Iris pigment epithelial cell (primary cell): ENCODE measurements at regions not wholly inside any gene's neighbourhood (a gene's known extent, or its start where the extent isn't known, plus 50 kb on each side); places are given as distances from the start of the nearest gene placed in this dataset.

ENCODE experiments used
- DNase-seq: peaks from one replicate; pipeline ENCODE4 v3.0.0-alpha.2; 2011; ENCODE audit warnings: low read depth

DNA sequence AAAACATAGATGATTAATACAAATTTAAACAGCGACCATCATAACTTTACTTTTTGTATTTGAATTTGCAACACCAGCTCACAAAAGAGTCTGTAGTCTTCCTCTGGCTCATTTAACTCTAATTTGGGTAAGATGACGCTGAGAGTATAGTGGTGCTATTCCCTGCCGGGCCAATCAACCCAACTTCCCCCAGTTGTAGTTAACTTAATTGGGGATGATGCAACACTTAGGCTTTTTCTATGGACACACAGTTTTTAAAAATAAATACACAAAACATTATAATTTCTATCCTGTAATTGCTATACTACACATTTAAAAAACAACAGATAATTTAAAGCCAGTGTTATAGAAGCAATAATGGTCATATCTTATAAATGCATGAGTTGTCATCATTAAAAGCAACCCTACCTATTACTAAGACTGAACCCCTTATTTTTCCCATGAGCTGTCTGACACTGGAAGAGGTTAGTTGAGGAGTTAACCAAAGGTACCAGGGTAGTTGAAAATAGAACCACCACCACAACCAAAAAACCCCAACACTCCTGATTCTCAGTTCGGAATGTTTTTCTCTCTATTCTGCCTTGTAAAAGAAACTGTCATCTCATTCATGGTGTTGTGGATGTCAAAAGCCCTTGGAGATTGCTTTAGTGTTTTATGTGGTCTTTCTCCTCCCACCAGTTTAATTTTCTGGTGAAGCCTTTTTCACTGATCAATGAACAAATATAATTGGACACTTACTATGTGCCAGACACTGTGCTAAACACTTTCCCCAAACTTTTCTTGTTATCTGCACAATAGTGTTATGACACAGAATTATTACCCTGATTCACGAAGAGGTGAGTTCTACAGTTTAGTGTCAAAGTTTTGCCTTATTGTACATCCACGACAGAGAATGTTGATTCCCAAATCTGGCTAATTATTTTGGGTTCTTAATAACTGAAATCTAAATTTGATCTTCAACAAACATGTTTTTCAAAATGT is 61.5 kb upstream of the RAPGEF2 start:
- DNase-seq: no peak

DNA sequence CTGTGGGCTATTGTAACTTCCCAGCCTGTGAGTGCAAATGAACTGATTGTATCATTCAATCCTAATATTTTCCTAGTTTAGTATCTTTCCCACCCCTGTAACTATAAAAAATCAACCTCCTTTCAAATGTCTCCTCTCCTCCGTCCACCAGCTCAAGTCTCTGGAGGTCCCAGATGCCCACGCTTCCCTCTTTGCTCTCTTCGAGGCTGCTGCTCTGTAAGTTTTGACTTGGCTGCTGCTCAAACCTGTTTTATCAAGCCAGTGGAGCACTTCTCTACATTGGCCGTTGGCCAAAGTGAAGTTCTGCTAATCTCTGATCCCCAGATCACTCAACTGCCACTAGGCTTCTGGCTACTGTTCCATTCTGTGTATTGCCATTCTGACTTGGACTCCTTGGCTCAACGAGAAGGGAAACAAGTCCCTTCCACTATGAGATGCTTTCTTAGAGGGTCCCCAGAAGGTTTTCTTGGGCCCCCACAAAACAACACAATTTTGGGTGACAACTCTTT is 60.7 kb upstream of the RAPGEF2 start:
- DNase-seq: no peak

DNA sequence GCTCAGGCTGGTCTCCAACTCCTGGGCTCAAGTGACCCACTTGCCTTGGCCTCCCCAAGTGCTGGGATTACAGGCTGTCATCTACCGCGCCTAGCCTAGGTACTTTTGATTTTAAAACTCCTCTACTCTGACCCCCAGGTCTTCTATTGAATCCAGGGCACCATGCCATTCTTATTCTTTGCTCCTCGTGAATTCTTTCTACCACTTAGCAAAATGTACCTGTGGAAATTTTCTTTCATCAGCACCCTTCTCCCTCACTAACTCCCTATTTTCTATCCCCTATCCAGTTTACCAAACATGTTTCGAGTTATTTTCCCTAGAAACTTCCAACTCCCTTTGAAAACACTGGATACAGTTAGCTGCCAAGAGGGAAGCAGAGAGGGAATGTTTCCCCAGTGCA is 60.0 kb upstream of the RAPGEF2 start:
- no peak for DNase-seq

DNA sequence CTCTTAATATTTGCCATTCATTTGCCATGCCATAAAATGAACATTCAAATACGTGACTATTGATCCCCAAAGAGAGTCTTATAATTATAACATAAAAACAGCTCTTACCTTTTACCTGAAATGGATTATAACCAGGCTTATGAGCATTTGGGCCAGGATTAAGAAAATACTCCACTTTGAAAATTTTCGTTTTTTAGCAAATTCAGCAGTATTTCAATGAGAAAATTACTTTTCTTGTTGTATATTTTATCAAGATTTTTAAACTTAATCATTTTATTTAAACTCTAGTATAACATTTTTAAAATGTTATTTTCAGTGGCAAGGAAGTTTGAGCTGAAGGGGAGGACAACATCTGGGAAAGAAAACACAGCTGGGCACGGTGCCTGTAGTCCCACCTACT is 59.0 kb upstream of the RAPGEF2 start:
- DNase-seq: no peak

DNA sequence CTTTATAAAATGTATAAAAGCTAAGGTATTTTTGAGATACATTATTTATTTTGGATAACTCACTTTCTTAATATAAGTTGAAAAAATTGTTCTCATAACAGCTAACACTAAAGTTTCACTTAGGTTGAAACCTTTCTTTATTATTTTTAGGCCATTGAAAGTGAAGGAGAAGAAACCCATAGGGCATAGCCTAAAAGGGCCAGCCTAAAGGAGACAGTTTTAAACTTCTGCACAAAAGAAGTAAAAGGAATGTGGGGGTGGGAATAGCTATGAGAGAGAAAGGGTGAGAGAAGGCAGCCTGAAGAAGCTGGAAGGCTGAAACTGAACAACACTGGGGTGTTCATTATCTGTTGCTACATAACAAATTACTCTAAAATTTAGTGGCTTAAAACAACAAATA is 57.6 kb upstream of the RAPGEF2 start:
- no peak for DNase-seq

DNA sequence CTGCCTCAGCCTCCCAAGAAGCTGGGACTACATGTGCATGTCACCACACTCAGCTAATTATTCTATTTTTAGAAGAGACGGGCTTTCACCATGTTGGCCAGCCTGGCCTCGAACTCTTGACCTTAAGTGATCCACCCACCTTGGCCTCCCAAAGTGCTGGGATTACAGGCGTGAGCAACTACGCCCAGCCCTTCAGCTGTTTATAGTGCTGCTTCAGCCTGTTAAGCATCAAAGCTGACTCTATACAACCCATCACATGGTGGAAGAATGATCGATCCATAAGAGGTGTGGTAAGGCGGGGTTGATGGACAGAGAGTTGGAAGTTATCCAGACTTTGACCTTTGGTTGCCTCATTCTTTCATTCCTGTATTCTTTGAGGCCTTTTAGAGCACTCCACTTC is 56.2 kb upstream of the RAPGEF2 start:
- no peak for DNase-seq

DNA sequence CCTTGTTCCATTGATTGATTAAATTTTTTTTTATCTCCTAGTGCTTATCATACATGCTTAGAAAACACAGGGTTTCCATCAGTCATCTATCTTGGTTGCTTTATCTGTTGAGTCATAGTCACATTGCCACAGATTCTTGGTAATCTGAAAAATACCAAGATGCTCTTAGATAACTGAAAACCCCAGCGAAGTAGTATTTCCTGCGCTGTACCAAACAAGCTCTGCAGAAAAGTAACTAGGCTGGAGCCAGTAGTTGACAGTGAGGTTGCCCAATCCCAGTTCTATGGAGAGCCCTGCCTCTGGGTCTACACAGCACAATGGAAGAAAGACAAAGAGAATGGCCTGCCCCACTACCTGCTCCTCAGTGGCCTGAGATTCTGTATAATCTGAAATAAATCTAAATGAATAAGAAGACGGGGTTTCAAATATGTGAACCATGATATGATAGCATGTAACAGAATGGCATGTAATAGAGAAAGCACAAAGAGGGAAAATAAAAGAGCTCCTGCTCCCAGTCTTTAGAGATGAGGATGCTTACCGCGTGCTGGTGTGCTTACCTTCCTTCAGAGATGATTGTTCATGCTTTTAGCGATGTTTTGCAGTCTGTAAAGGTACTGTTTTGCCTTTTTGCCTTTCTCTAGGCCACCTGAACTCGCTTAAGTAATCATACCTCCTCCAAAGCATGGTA is 55.3 kb upstream of the RAPGEF2 start:
- DNase-seq: peak; percentile 93

DNA sequence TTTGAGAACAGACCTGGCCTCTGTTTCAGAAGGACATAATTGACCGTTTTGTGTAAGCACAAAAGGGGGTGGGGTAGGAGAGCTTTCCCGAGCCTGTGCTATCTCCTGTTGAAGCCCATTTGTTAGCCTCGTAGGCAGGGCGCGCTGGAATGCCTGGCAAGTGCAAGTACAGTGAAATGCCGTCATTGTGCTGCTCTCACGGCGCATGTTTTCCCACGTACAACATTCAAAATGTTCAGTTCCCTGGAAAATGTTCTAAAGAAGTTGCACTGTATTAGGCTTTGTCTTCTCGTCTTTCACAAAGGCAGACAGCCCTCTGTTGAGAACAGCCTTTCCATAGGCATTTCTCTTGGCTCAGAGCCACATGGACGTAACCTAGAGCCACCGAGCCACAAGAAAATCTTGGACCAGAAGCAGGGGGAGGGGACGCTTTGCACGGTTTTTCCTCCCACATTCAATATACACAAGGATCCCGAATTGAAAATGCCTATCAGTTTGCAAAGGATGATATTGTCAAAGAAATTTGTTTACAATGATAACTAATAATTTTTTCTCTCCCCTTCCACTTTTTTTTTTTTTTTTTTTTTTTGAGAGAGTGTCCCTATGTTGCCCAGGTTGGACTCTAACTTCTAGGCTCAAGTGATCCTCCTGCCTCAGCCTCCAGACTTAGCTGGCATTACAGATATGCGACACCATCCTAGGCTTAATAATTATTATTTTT is 54.6 kb upstream of the RAPGEF2 start:
- DNase-seq: peak; percentile 81

DNA sequence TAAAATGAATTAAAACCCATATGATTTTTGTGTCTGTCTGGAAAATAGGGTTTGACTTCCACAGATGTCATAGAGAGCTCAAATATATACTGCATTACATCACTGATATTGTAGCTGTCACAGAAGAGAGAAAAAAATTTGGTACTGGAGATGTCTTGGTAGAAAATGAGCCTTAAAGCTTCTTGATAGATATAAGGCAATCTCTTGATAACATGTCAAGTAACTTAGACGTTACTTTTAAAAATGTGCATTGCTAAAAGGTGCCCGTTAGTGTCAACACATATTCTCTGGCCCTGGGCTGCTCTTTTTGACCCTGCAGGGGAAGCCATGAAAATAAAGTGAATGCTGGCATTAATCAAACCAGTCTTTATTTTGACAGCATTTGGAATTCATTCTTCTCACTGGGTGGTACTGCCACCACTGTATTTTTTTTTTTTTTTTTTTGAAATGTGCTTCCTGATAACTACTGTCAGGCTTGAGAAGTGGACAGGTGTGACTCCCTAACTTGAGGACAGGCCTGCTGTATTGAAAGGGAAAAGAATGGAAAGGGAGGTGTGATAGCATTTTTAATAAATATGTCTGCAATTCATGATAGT is 53.0 kb upstream of the RAPGEF2 start:
- no peak for DNase-seq

DNA sequence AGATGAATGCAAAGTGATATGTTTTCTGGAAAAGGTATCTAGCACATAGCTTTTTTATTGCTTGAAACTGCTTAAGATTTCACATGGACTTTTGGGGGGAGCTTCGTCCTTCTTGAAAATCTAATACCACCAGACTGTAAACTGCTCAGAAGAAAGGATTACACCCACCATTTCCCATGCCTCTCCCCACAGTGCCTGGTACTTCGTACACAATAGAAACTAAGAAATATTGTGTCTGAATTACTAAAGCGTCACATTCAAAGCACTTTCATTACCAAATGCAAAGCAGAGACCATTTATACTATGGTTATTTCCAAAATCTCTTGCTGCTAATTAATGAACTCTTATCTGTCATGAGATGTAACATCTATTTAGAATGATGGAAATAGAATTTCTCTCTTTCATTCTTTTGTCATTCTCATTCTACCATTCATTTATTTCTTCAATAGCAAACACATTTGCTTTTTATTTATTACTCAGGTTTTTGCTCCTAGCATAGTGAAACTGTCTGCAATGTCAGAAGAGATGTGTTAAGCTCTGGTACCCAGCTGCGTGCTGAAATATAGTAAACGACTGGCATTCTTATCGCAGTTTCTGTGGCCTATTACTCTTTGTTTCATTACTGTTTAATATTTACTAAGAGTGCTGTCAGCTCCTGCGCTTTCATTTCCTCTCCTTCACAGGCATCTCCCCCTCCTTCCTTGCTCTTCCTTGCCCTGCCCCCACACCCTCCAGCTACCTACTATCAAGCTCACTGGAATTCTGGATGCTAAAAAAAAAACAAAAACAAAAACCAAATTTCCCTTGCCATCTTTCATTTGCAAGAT is 51.4 kb upstream of the RAPGEF2 start:
- DNase-seq: no peak

DNA sequence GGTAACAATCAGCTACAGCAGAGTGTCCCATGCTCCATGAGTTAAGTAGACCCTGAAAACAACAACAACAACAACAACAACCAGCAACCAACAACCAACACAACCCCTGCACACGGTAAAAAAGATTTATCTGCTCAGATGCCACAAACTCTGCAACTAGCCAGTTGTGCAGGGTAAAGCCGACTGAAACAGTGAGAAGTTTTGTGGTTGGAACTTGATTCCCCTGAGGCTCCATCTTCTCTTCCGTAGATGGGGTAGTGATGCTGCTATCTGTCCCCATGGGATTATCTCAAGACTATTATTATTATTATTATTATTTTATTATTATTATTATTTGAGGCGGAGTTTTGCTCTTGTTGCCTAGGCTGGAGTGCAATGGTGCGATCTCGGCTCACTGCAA is 50.6 kb upstream of the RAPGEF2 start:
- no peak for DNase-seq
